ENCODE measurements at regions not wholly inside any gene's neighbourhood (a gene's known extent, or its start where the extent isn't known, plus 50 kb on each side); places are given as distances from the start of the nearest gene placed in this dataset.

GRCh38 chr9:26369093-26369492 is 523.5 kb downstream of the CAAP1 start:
- DNase-seq, result no peak

GRCh38 chr9:26368241-26368640 is 524.4 kb downstream of the CAAP1 start:
- no peak for DNase-seq

GRCh38 chr9:26361010-26361409 is 531.6 kb downstream of the CAAP1 start:
- no peak for DNase-seq

DNA sequence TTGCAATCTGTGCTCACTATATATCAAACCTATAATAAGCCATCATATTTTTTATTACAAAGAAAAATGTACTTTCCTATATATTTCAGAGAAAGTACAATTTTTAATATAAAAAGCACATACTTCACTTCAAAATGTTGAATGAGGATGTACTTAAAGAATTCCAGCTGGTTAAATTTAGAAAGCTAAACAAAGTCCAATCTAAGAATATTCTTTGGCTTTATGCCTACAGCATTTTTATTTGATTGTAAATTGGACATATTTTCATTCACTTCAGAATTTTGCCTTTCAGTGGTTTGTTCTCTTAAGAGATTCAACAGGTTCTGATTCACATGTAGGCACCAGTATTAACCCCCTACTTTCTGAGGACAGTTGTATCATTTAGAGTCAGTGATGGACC is 533.8 kb downstream of the CAAP1 start:
- DNase-seq, result no peak

DNA sequence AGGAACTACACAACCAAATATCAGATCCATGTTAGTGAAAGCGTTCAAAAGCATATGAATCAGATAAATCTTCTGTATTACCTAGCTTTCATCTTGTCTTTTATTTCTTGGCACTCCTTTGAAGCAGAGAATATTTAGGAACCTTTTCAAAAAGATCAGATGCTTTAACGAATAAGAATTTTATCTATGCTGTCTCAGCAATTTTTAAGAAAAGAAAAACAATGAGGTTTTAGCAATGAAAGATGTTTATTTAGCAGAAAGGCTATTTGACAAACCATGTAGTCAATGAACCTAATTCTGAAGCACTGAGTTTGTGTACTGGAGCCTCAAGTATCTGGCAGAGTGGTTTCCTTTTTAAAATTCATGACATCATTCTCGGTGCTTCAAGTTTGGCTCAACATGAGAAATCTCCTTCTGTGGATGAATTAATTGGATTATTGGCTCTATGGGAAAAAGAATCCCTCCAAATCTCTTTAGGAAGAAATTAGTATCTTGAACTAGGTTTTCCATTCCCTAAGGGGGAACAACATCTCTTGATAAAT is 534.7 kb downstream of the CAAP1 start:
- no peak for DNase-seq

GRCh38 chr9:26356491-26356890 is 536.1 kb downstream of the CAAP1 start:
- no peak for DNase-seq

DNA sequence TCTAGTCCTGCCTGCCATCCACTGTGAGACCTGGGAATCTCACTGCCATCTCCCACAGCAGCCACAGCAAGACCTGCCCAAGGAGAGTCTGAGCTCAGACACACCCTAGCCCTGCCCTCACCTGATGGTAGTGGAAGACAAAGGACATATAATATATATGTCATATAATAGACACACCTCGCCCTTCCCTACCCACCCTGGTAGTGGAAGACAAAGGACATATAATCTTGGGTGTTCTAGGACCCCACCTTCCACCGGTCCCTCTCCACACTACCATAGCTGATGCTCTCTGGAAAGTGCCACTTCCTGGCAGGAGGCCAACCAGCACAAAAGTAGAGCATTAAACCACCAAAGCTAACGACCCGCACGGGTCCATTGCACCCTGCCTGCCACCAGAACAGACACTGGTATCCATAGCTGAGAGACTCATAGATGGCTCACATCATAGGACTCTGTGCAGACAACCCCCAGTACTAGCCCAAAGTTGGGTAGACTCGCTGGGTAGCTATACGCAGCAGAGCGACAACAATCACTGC is 545.6 kb downstream of the CAAP1 start:
- DNase-seq, result no peak

DNA sequence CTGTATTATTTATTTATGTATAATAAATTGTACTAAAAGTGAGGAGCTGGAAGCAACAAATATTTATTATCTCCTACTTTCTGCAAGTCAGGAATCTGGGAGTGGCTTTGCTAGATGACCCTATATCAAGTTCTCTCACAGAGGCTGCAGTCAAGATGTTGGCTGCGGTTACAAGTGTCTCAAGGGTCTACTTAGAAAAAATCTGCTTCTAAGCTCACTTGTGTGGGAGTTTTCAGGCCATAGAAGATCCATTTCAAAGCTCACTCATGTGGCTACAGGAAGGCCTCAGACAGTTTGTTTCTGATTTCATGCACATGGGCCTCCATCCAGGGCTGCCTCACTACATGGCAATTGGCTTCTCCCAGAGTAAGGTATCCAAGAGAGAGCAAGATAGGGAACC is 551.1 kb downstream of the CAAP1 start:
- no peak for DNase-seq

DNA sequence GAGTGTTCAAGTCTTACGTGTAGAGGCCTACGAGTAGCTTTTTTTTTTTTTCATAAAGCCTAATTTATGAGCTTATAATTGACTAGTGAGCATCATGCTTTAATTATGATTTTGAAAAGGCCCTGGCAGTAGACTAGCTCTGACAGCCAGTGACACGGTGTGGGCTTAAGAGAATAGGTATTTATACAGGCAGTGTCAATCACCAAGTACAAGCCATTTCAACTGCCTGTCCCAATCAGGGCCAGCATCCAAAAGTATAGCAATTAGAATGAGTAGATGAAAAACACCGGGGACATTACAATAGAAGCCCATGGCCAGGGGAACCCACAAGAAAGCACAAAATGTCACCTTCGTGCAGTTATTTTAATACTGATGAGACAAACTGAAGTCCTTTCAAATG is 552.8 kb downstream of the CAAP1 start:
- DNase-seq, result no peak

- DNase-seq, result no peak
These were observed 557.5 kb downstream of the CAAP1 start for GRCh38 chr9:26335116-26335515.

DNA sequence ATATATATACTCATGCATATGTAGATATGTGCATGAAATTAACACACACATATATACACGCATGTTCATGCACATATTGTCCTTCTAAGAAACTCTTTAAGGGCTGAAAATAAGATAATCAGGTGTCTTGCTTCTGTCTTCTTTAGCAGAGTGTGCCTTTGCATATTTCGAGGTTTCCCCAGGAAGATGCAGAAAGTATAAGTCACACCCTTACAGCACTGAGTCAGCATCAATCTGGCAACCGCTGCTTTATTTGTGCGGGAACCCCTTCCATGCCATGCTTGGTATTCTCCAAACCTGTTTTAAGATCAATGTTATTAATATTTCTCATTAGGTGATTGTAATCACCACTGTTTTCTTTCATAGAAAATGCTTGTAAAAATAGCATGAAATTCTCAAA is 557.9 kb downstream of the CAAP1 start:
- DNase-seq, result no peak

DNA sequence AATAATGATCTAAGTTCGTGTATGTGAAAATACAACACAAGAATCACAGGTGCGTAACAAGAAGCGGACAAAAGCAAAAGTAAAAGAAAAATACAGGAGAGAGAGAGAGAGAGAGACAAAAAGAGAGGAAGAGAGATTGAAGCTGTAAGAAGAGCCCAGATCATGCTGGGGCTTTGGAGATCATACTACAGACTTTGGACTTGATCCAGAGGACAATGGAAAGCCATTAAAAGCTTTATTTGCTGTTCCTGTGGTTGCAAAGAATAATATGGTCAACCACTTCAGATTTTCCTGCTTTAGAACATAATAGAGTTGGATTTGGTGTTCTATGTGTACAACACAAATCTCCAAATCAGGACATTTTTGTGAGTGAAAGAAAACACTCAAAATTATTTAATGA is 561.4 kb downstream of the CAAP1 start:
- no peak for DNase-seq

- no peak for DNase-seq
These were observed 562.6 kb downstream of the CAAP1 start for GRCh38 chr9:26329974-26330373.

DNA sequence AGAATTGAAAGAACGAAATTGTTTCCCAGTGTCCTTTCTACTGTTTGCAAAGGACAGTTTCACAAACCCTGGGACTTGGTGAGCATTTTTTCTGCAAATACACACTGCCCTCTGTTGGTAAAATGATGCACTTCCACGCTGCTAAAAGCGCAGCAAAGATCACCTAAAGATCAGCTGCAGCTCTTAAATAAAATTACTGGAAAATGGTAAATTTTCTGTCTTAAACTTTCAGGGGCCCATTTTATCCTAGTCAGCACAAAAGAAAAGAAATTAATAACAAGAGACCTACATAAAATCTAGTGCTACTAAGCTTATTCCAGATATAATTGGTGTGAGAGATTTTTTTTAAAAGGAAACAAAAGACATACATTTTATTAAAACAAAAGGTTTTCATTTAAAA is 566.0 kb downstream of the CAAP1 start:
- DNase-seq, result no peak

GRCh38 chr9:26325444-26325829 is 567.2 kb downstream of the CAAP1 start:
- no peak for DNase-seq

DNA sequence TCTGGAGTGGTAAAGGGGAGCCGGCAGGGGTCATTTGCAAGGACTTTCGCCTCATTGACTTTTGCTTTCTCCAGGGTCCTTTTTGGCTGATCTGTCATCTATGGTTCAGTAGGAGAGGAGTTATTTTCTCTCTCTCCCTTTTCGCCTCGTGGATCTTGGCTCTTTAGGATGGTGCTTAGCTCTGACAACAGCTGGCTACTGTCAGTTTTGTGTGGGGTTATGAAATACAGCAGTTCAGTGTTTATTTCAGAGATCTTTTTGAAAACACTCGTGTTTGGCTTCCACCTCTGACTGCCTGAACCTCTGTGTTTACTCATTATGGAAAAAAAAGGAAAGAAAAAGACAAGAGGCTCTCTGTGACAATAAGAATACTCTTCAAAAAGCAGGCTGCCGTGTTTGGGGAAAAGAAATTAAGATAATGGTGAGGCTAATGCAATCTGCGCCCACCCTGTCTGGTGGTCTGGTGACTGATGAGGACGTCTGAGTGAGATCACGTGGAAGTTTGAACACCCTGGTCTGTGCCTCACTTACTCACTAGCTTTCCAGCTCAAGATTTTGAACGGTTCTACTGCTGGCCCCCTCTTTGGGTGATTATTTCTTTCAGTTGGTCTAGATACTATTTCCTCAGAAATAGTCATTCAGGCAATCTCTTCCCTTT is 567.7 kb downstream of the CAAP1 start:
- no peak for DNase-seq

DNA sequence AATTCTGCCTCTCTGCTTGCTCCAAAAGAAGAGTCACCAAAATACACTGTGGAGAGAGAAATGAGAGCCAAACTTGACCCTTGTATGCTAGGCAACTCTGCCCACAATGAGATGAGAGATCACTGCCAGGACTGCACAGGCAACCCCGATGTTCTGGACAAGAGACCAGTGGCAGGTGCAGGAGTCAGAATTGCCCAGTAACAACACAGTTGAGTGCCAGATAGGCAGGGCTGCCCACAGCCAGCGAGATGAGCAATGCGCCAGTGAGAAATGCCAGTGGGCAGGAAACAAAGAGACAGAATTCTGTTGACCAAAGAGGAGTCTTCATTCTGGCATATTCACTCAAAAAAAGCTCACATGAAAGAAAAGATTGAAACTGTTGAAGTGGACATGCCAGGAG is 570.7 kb downstream of the CAAP1 start:
- no peak for DNase-seq

DNA sequence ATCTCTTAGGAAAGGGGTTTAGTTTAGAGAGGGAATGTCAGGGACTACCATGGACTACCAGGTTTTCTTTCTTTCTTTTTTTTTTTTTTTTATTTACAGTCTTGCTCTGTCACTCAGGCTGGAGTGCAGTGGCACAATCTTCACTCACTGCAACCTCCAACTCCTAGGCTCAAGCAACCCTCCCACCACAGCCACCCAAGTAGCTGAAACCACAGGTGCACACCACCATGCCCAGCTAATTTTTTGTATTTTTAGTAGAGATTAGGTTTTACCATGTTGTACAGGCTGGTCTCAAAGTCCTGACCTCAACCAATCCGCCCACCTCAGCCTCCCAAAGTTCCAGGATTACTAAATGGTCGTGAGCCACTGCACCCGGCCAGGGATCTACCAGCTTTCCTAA is 572.7 kb downstream of the CAAP1 start:
- DNase-seq, result no peak

DNA sequence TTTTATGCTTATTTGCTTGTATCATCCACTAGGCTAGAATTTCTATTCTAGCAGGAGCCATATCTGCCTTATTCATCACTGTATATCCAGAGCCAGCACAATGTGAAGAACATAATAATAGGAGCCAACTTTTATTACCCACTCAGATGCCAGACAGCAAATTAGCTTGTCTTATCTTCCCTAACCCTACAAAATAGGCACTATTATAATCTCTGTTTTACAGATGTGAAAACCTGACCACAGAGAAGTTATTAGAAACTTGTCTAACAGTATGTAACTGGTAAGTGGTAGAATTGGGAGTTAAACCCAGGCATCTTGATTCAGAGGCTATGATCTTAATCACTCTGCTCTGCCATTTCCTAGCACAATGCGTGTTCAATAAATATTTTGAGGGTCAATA is 579.5 kb downstream of the CAAP1 start:
- DNase-seq, result no peak

DNA sequence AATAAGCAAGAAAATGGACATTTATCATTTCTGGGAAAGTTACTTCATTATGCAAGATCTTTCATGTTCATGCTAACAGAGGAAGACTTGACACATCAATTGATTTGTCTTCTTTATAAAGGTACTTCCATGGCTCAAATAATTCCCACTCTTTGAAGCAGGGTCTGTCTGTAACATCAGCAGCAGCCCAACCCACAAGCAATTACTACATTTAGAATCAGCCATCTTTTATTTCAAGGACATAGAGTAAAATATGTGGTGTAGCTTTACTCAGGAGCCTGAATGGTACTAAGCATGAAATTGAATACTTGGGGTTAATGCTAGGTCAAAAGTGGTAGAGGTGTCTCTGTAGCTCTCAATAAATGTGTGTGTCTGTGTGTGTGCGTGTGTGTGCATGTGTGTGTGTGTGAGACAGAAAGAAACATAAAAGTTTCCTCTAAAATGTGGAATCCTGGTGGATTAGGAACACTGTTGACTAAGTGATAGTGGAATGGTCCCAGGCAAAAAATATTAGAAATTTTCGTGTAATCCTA is 581.1 kb downstream of the CAAP1 start:
- DNase-seq, result no peak

DNA sequence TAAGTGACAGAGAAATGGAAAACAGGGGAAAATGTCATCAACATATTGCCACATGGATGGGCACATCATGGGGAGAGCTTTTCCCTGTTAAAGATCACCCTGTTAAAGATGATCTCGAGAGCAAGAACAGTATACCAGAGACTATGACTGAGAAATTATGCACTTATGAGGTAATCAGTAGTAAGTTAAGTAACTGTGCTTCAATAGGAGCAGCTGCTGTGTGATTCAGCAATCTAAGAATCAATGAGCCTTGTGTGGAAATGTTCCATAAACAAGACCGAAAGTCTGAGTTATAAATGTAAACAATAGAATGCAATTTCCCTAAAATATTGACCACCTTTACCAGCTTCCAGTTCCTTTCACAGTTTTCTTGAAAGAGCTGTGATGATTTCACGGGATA is 582.3 kb downstream of the CAAP1 start:
- DNase-seq, result no peak

GRCh38 chr9:26308328-26308727 is 584.3 kb downstream of the CAAP1 start:
- no peak for DNase-seq

DNA sequence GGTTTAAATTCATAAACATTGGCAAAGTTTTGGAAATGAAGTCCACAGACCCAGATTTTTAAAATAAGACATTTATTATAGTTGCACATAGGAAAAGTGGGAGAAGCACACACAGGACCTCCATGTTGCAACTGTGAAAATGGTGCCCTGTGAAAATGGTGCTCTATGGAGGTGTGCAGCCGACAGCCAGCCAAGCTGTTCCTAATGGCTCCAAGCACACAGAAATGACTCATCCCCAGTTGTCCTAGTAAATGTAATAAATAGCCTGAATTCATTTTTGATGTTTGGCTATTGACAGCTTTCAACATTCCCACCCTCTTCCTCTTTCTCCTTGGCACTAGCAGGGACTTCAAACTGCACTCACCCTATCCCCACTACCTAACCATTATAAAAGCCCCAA is 590.9 kb downstream of the CAAP1 start:
- DNase-seq, result no peak

- DNase-seq, result no peak
These were observed 591.6 kb downstream of the CAAP1 start for GRCh38 chr9:26301046-26301445.
